Keratinocyte (primary cell): ENCODE measurements at regions not wholly inside any gene's neighbourhood (a gene's known extent, or its start where the extent isn't known, plus 50 kb on each side); places are given as distances from the start of the nearest gene placed in this dataset.

Experiments used
- DNase-seq: peaks from one replicate; pipeline ENCODE4 v3.0.0-alpha.2; 2011; ENCODE audit warnings: low read depth, missing footprints, low spot score
- FAIRE-seq: peaks from 2 replicates; lab custom pipeline; 2011; peaks lifted over from hg19 to GRCh38; lab: Jason Lieb, UNC
- H2AFZ ChIP-seq: 2 replicates; pipeline ENCODE4 v1.6.0; 2012; ENCODE audit warnings: low read length, control low read depth, inconsistent platforms; ENCODE audit not compliant: control insufficient read depth
- H3K27ac ChIP-seq: 2 replicates; pipeline ENCODE4 v1.5.1; 2011; ENCODE audit warnings: low read length; ENCODE audit not compliant: control insufficient read depth, insufficient read depth
- H3K27me3 ChIP-seq: 3 replicates; pipeline ENCODE4 v1.6.0; 2011; ENCODE audit warnings: low read length; ENCODE audit not compliant: control insufficient read depth, insufficient read depth; ENCODE audit errors: extremely low read depth
- H3K36me3 ChIP-seq, 2 experiments: 2 replicates in 1 of 2; 3 replicates in 1 of 2; pipeline ENCODE4 v1.5.1; 2011; ENCODE audit warnings: low read length in 2 of 2, mild to moderate bottlenecking in 1 of 2; ENCODE audit not compliant: control insufficient read depth in 2 of 2, insufficient read depth in 2 of 2; ENCODE audit errors: extremely low read depth in 1 of 2
- H3K4me1 ChIP-seq: 3 replicates; pipeline ENCODE4 v1.5.1; 2011; ENCODE audit warnings: low read length; ENCODE audit not compliant: control insufficient read depth, insufficient read depth; ENCODE audit errors: extremely low read depth
- H3K4me2 ChIP-seq: 3 replicates; pipeline ENCODE4 v1.6.0; 2011; ENCODE audit warnings: low read depth, low read length; ENCODE audit not compliant: control insufficient read depth, insufficient read depth; ENCODE audit errors: extremely low read depth
- H3K4me3 ChIP-seq, 3 experiments: fragments of 200-600 bp in 1 of 3; sonication (generic) in 1 of 3; 2 replicates in 2 of 3; 3 replicates in 1 of 3; pipeline ENCODE4 v1.5.1; 2011 to 2016; ENCODE audit warnings: low read length in 3 of 3, mild to moderate bottlenecking in 3 of 3, control low read depth in 2 of 3, inconsistent platforms in 1 of 3, low read depth in 1 of 3, mixed read lengths in 1 of 3, mixed run types in 1 of 3, moderate library complexity in 1 of 3; ENCODE audit not compliant: control insufficient read depth in 2 of 3, insufficient read depth in 2 of 3; ENCODE audit errors: extremely low read depth in 1 of 3
- H3K79me2 ChIP-seq: 2 replicates; pipeline ENCODE4 v1.6.0; 2012; ENCODE audit warnings: low read length; ENCODE audit not compliant: control insufficient read depth, insufficient read depth
- H3K9ac ChIP-seq: 3 replicates; pipeline ENCODE4 v1.6.0; 2011; ENCODE audit warnings: low read length; ENCODE audit not compliant: control insufficient read depth, insufficient read depth; ENCODE audit errors: extremely low read depth
- H3K9me1 ChIP-seq: 3 replicates; pipeline ENCODE4 v1.6.0; 2011; ENCODE audit warnings: low read length; ENCODE audit not compliant: control insufficient read depth, insufficient read depth; ENCODE audit errors: extremely low read depth
- H3K9me3 ChIP-seq: 2 replicates; pipeline ENCODE4 v1.5.1; 2012; ENCODE audit warnings: low read depth, low read length; ENCODE audit not compliant: control insufficient read depth
- H4K20me1 ChIP-seq: 3 replicates; pipeline ENCODE4 v1.6.0; 2011; ENCODE audit warnings: low read length; ENCODE audit not compliant: control insufficient read depth, insufficient read depth; ENCODE audit errors: extremely low read depth
- EZH2 ChIP-seq: IDR thresholded peaks from one replicate; pipeline ENCODE4 v1.6.1; 2012; ENCODE audit warnings: inconsistent platforms, mild to moderate bottlenecking, low read length, moderate library complexity
- dilution Hi-C: fragments of 300-500 bp; cut with MboI; formaldehyde crosslinking; loops from one replicate; pipeline ENCODE4 v1.7.0; 2020; ENCODE audit warnings: low sequenced_read_pairs; ENCODE audit not compliant: extremely low pct_ligation_motif_present
- TF ChIP-seq, protein P1 (sequence below), 3 experiments: IDR thresholded peaks in 1 of 3; conservative IDR thresholded peaks in 1 of 3; optimal IDR thresholded peaks in 1 of 3; 2 replicates in 2 of 3; 3 replicates in 1 of 3; pipeline versions ENCODE3 to v1.5.1; 2011; ENCODE audit warnings: low read length in 3 of 3, mild to moderate bottlenecking in 3 of 3, moderate library complexity in 2 of 3, control low read depth in 1 of 3, inconsistent platforms in 1 of 3; ENCODE audit not compliant: insufficient read depth in 2 of 3; ENCODE audit errors: extremely low read depth in 1 of 3

DNA sequence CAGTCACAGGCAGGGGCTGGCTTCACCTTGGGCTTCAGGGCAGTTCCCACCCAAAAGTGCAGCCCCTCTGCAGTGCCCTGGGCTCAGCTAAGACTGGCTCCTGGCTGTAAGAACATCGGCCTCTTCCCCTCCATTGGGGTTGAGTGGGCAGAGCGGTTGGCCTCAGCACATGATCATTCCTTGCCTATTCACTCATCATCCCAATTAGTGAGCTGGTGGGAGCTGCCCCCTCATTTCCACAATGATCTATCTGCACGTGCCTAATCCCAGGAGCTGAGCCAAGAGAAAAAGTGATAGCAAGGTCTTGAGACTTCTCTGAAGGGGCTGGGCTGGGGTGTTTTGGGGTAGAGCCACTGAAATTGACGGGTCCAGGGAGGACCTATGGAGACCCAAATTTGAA lies 133.6 kb downstream of the SYF2 start:
- no peaks in the 10 kb centered on the region for H3K36me3 ChIP-seq
- no peak overlapping the region for H3K4me2 ChIP-seq
- H2AFZ ChIP-seq, result no peak overlapping the region
- no peaks in the 10 kb centered on the region for H3K9me1 ChIP-seq
- FAIRE-seq, result no peak
- no peak for DNase-seq
- H3K9ac ChIP-seq, result no peak overlapping the region
- H3K4me3 ChIP-seq, result no peak overlapping the region
- no peaks in the 10 kb centered on the region for H3K79me2 ChIP-seq
- H4K20me1 ChIP-seq, result no peaks in the 10 kb centered on the region
- H3K27me3 ChIP-seq, result peaks cover 14% of the 10 kb centered on the region
- dilution Hi-C loops, result no loop called here
- no peak overlapping the region for H3K27ac ChIP-seq
- TF ChIP-seq EZH2, result no peak
- TF ChIP-seq, protein P1, sequence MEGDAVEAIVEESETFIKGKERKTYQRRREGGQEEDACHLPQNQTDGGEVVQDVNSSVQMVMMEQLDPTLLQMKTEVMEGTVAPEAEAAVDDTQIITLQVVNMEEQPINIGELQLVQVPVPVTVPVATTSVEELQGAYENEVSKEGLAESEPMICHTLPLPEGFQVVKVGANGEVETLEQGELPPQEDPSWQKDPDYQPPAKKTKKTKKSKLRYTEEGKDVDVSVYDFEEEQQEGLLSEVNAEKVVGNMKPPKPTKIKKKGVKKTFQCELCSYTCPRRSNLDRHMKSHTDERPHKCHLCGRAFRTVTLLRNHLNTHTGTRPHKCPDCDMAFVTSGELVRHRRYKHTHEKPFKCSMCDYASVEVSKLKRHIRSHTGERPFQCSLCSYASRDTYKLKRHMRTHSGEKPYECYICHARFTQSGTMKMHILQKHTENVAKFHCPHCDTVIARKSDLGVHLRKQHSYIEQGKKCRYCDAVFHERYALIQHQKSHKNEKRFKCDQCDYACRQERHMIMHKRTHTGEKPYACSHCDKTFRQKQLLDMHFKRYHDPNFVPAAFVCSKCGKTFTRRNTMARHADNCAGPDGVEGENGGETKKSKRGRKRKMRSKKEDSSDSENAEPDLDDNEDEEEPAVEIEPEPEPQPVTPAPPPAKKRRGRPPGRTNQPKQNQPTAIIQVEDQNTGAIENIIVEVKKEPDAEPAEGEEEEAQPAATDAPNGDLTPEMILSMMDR (optimal IDR thresholded peaks at IDR 0.05 in 1 of 3, IDR thresholded peaks at IDR 0.05 in 1 of 3, conservative IDR thresholded peaks at IDR 0.05 in 1 of 3; ENCODE audit: extremely low read depth in 1 of 3, insufficient read depth in 2 of 3, low read length in 3 of 3), result no peak
- peaks cover 1% of the 10 kb centered on the region for H3K9me3 ChIP-seq
- no peaks in the 10 kb centered on the region for H3K4me1 ChIP-seq

GRCh38 chr1:25096307-25097150 lies 135.8 kb downstream of the SYF2 start:
- TF ChIP-seq EZH2, result no peak
- TF ChIP-seq, protein P1 (optimal IDR thresholded peaks at IDR 0.05 in 1 of 3, IDR thresholded peaks at IDR 0.05 in 1 of 3, conservative IDR thresholded peaks at IDR 0.05 in 1 of 3; ENCODE audit: extremely low read depth in 1 of 3, insufficient read depth in 2 of 3, low read length in 3 of 3), result no peak
- Histone ChIP-seq H3K4me2 (no peak overlapping the region), H3K79me2 (no peaks in the 10 kb centered on the region), H3K36me3 (no peaks in the 10 kb centered on the region), H3K4me3 (no peak overlapping the region), H3K9ac (no peak overlapping the region), H3K4me1 (no peaks in the 10 kb centered on the region), H2AFZ (no peak overlapping the region), H4K20me1 (no peaks in the 10 kb centered on the region), H3K27me3 (peaks cover 12% of the 10 kb centered on the region), H3K9me1 (no peaks in the 10 kb centered on the region), H3K27ac (no peak overlapping the region), H3K9me3 (peaks cover 1% of the 10 kb centered on the region)
- DNase-seq, result no peak
- no peak for FAIRE-seq
- dilution Hi-C loops, result no loop called here
